ENCODE measurements at regions not wholly inside any gene's neighbourhood (a gene's known extent, or its start where the extent isn't known, plus 50 kb on each side); places are given as distances from the start of the nearest gene placed in this dataset.

DNA sequence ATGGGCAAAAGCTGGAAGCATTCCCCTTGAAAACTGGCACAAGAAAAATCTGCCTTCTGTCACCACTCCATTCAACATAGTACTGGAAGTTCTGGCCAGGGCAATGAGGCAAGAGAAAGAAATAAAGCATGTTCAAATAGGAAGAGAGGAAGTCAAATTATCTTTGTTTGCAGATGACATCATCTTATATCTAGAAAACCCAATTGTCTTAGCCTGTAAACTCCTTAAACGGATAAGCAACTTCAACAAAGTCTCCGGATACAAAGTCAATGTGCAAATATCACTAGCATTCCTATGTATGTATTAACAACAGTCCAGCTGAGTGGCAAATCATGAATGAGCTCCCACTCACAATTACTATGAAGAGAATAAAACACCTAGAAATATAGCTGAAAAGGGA is 1579.3 kb downstream of the SUCLG1 start:
- H4K20me1 ChIP-seq (ENCODE audit: control insufficient read depth, insufficient read depth), result no peaks in the 10 kb centered on the region
- SMC1A ChIA-PET (ENCODE audit: uncharacterized antibody, unreplicated experiment), result no interaction called here
- no peak overlapping the region for H3K9ac ChIP-seq (ENCODE audit: control insufficient read depth, insufficient read depth, low read length)
- no peak overlapping the region for H2AFZ ChIP-seq (ENCODE audit: control insufficient read depth, low read depth, low read length)
- FAIRE-seq, result no peak
- no peak for DNase-seq (ENCODE audit: low read depth, low spot score)
- RAD21 ChIA-PET (ENCODE audit: unreplicated experiment), result no interaction called here
- POLR2A ChIA-PET, result no interaction called here
- H3K27me3 ChIP-seq (replicated peaks in 1 of 2; ENCODE audit: control insufficient read depth in 2 of 2, insufficient read depth in 2 of 2, low read length in 1 of 2), result no peaks in the 10 kb centered on the region
- 54% methylated on average over 2 of the region's 2 CpGs for WGBS (ENCODE audit: insufficient coverage, insufficient replicate concordance, low lambda C conversion rate, missing lambda C conversion rate)
- H3K9me3 ChIP-seq (replicated peaks; ENCODE audit: control insufficient read depth, insufficient read depth, low read length), result no peaks in the 10 kb centered on the region
- in situ Hi-C loops (cut with MboI), result no loop called here
- H3K4me2 ChIP-seq (ENCODE audit: control insufficient read depth, insufficient read depth), result no peak overlapping the region
- no peak for ATAC-seq
- no peak overlapping the region for H3K4me3 ChIP-seq
- H3K79me2 ChIP-seq (ENCODE audit: control insufficient read depth, insufficient read depth, low read length), result no peaks in the 10 kb centered on the region
- H3K36me3 ChIP-seq (ENCODE audit: control insufficient read depth in 2 of 2, insufficient read depth in 2 of 2, low read length in 1 of 2), result no peaks in the 10 kb centered on the region
- CTCF ChIA-PET, result no interaction called here
- TF ChIP-seq, protein P1, sequence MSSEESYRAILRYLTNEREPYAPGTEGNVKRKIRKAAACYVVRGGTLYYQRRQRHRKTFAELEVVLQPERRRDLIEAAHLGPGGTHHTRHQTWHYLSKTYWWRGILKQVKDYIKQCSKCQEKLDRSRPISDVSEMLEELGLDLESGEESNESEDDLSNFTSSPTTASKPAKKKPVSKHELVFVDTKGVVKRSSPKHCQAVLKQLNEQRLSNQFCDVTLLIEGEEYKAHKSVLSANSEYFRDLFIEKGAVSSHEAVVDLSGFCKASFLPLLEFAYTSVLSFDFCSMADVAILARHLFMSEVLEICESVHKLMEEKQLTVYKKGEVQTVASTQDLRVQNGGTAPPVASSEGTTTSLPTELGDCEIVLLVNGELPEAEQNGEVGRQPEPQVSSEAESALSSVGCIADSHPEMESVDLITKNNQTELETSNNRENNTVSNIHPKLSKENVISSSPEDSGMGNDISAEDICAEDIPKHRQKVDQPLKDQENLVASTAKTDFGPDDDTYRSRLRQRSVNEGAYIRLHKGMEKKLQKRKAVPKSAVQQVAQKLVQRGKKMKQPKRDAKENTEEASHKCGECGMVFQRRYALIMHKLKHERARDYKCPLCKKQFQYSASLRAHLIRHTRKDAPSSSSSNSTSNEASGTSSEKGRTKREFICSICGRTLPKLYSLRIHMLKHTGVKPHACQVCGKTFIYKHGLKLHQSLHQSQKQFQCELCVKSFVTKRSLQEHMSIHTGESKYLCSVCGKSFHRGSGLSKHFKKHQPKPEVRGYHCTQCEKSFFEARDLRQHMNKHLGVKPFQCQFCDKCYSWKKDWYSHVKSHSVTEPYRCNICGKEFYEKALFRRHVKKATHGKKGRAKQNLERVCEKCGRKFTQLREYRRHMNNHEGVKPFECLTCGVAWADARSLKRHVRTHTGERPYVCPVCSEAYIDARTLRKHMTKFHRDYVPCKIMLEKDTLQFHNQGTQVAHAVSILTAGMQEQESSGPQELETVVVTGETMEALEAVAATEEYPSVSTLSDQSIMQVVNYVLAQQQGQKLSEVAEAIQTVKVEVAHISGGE (CRISPR knock-in tag; IDR thresholded peaks at IDR 0.05), result no peak
- TF ChIP-seq RFX5 (IDR thresholded peaks at IDR 0.05; ENCODE audit: low read depth, low read length), result no peak
- TF ChIP-seq, protein P2, sequence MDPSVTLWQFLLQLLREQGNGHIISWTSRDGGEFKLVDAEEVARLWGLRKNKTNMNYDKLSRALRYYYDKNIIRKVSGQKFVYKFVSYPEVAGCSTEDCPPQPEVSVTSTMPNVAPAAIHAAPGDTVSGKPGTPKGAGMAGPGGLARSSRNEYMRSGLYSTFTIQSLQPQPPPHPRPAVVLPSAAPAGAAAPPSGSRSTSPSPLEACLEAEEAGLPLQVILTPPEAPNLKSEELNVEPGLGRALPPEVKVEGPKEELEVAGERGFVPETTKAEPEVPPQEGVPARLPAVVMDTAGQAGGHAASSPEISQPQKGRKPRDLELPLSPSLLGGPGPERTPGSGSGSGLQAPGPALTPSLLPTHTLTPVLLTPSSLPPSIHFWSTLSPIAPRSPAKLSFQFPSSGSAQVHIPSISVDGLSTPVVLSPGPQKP (IDR thresholded peaks at IDR 0.05; ENCODE audit: low read depth, low read length), result no peak
- TF ChIP-seq HCFC1 (IDR thresholded peaks at IDR 0.05; ENCODE audit: low read length), result no peak
- TF ChIP-seq IKZF2 (IDR thresholded peaks at IDR 0.05), result no peak
- TF ChIP-seq, protein P3, sequence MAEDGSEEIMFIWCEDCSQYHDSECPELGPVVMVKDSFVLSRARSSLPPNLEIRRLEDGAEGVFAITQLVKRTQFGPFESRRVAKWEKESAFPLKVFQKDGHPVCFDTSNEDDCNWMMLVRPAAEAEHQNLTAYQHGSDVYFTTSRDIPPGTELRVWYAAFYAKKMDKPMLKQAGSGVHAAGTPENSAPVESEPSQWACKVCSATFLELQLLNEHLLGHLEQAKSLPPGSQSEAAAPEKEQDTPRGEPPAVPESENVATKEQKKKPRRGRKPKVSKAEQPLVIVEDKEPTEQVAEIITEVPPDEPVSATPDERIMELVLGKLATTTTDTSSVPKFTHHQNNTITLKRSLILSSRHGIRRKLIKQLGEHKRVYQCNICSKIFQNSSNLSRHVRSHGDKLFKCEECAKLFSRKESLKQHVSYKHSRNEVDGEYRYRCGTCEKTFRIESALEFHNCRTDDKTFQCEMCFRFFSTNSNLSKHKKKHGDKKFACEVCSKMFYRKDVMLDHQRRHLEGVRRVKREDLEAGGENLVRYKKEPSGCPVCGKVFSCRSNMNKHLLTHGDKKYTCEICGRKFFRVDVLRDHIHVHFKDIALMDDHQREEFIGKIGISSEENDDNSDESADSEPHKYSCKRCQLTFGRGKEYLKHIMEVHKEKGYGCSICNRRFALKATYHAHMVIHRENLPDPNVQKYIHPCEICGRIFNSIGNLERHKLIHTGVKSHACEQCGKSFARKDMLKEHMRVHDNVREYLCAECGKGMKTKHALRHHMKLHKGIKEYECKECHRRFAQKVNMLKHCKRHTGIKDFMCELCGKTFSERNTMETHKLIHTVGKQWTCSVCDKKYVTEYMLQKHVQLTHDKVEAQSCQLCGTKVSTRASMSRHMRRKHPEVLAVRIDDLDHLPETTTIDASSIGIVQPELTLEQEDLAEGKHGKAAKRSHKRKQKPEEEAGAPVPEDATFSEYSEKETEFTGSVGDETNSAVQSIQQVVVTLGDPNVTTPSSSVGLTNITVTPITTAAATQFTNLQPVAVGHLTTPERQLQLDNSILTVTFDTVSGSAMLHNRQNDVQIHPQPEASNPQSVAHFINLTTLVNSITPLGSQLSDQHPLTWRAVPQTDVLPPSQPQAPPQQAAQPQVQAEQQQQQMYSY (CRISPR knock-in tag; IDR thresholded peaks at IDR 0.05), result no peak
- TF ChIP-seq, protein P4, sequence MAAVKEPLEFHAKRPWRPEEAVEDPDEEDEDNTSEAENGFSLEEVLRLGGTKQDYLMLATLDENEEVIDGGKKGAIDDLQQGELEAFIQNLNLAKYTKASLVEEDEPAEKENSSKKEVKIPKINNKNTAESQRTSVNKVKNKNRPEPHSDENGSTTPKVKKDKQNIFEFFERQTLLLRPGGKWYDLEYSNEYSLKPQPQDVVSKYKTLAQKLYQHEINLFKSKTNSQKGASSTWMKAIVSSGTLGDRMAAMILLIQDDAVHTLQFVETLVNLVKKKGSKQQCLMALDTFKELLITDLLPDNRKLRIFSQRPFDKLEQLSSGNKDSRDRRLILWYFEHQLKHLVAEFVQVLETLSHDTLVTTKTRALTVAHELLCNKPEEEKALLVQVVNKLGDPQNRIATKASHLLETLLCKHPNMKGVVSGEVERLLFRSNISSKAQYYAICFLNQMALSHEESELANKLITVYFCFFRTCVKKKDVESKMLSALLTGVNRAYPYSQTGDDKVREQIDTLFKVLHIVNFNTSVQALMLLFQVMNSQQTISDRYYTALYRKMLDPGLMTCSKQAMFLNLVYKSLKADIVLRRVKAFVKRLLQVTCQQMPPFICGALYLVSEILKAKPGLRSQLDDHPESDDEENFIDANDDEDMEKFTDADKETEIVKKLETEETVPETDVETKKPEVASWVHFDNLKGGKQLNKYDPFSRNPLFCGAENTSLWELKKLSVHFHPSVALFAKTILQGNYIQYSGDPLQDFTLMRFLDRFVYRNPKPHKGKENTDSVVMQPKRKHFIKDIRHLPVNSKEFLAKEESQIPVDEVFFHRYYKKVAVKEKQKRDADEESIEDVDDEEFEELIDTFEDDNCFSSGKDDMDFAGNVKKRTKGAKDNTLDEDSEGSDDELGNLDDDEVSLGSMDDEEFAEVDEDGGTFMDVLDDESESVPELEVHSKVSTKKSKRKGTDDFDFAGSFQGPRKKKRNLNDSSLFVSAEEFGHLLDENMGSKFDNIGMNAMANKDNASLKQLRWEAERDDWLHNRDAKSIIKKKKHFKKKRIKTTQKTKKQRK (IDR thresholded peaks at IDR 0.05; ENCODE audit: low read depth, low read length), result no peak
- no peaks in the 10 kb centered on the region for H3K4me1 ChIP-seq (ENCODE audit: control insufficient read depth, insufficient read depth, low read length)
- H3K27ac ChIP-seq (ENCODE audit: control insufficient read depth, insufficient read depth), result no peak overlapping the region
- BruUV-seq (replicated peaks), result no TSS peak
- intact Hi-C loops (cut with micrococcal nuclease; ENCODE audit: unreplicated experiment), result no loop called here
